Astrocyte of the spinal cord (primary cell): ENCODE measurements at regions not wholly inside any gene's neighbourhood (a gene's known extent, or its start where the extent isn't known, plus 50 kb on each side); places are given as distances from the start of the nearest gene placed in this dataset.

Experiments
- DNase-seq: peaks from one replicate; pipeline ENCODE4 v3.0.0; 2011; ENCODE audit warnings: low read depth, low spot score
- H3K4me3 ChIP-seq: 2 replicates; pipeline ENCODE4 v1.5.1; 2011; ENCODE audit warnings: low read depth, mild to moderate bottlenecking, low read length, moderate library complexity
- in situ Hi-C: cut with HindIII; loops from 2 replicates; pipeline ENCODE4 v1.10.0; 2017; ENCODE audit warnings: low sequenced_read_pairs
- TF ChIP-seq, protein P1 (sequence below): IDR thresholded peaks from 2 replicates; pipeline ENCODE4 v1.5.1; 2012; ENCODE audit warnings: low read depth, mild to moderate bottlenecking, low read length, inconsistent platforms

DNA sequence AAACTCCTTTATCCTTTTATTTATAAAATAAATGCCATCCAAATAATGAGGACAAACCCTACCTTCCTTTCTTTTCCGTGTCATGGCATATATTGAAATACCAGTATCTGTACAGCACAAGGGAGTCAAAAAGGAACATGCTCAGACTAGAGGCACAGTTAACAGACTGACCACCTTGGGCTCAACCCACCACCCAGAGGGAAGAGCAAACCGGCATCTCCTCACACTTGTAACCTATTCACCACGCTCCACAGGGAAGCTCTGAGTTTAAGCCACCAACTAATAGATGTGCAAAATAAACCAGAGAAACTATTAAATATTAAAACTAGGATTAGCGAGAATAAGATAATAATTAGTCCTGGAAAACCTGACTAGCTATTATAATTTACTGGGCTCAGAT lies 112.7 kb downstream of the SIPA1L2 start:
- TF ChIP-seq, protein P1, sequence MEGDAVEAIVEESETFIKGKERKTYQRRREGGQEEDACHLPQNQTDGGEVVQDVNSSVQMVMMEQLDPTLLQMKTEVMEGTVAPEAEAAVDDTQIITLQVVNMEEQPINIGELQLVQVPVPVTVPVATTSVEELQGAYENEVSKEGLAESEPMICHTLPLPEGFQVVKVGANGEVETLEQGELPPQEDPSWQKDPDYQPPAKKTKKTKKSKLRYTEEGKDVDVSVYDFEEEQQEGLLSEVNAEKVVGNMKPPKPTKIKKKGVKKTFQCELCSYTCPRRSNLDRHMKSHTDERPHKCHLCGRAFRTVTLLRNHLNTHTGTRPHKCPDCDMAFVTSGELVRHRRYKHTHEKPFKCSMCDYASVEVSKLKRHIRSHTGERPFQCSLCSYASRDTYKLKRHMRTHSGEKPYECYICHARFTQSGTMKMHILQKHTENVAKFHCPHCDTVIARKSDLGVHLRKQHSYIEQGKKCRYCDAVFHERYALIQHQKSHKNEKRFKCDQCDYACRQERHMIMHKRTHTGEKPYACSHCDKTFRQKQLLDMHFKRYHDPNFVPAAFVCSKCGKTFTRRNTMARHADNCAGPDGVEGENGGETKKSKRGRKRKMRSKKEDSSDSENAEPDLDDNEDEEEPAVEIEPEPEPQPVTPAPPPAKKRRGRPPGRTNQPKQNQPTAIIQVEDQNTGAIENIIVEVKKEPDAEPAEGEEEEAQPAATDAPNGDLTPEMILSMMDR = no peak
- DNase-seq = no peak
- no peak overlapping the region for H3K4me3 ChIP-seq
- in situ Hi-C loops = no loop called here

DNA sequence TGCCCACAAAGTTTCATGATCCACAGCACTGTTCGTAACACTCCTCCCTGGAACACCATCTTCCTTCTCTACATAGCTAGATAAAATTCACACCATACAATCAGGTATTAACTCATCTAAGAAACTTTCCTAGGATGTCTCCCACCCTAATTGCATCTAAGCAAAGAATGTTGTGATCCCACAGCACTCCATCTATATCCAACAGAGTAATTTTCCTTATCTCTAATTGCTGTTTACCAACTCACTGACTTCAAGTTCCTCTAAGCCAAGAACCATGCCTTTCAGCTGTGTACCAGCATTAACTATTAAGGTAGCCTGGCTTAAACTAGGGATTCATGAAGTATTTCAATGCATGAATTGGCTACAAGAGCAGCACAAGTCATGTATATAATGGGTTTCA lies 114.2 kb downstream of the SIPA1L2 start:
- TF ChIP-seq, protein P1 = no peak
- in situ Hi-C loops = no loop called here
- DNase-seq = no peak
- no peak overlapping the region for H3K4me3 ChIP-seq

DNA sequence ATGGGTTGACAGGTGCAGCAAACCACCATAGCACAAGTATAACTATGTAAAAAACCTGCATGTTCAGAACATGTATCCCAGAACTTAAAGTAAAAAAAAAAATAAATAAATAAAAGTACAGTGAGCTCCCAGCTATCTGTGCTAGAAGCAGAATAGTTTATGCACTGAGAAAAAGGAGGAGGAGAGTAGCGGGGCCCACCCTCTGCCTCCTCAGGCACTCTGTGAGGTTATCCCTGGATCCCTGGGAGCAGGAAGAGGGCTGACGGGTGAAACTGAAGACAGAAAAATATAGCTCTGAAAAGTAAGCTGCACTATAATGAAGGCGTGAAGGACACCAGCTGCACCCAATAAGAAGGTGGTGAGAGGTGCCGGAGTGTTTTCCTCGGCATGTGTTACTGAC lies 117.2 kb downstream of the SIPA1L2 start:
- H3K4me3 ChIP-seq = no peak overlapping the region
- in situ Hi-C loops = no loop called here
- TF ChIP-seq, protein P1 = no peak
- DNase-seq = no peak

DNA sequence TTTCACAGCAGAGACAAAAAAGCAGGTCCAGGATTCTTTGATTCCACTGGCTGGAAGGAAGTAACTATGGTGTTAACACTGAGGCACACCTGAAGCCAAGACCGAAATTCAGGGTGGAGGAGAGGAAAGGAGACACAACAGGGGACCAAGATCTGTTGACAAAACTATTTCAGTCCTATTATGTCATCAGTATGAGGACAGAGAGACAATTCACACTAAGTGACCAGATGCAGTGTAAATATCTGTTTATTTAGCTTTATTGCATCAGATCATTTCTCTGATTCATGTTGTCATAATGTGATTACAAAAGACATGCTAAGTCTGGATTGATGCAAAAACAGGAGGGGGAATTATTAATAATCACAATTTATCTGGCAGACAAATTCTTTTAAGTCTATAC lies 118.8 kb downstream of the SIPA1L2 start:
- no peak overlapping the region for H3K4me3 ChIP-seq
- in situ Hi-C loops = no loop called here
- DNase-seq = no peak
- TF ChIP-seq, protein P1 = no peak

DNA sequence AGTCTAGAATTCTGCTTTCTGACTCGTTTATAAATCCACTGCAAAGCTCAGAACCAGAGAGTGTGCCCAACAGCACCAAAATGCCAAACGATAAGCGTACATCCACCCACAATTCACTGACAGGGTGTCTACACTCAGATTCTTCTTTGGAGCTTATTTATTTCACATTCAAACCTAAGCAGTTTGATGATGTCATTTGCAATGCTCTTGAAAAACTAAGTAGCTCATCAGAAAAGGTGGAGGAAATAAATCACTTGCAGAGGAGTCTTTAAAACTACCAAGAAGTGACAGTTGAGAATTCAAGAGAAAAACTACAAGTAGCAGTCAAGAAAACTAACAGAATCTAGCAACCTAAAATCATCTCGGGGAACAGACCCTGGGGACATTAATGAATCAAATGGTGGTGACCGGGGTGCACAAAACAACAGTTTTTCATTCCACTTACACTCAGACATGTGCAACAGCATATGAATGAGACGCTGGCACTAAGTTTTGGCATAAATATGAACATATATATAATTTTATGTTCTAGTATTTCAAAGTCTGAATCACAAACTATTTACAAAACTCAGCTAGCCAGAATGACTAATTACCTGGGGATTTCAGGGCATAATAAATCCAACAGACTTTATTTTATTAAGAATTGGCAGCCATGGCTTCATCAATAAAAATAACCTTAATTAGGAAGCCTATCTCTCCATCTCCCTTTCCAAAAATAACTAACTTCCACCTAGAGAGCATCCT lies 119.4 kb downstream of the SIPA1L2 start:
- H3K4me3 ChIP-seq = no peak overlapping the region
- no peak for DNase-seq
- in situ Hi-C loops = no loop called here
- TF ChIP-seq, protein P1 = no peak

DNA sequence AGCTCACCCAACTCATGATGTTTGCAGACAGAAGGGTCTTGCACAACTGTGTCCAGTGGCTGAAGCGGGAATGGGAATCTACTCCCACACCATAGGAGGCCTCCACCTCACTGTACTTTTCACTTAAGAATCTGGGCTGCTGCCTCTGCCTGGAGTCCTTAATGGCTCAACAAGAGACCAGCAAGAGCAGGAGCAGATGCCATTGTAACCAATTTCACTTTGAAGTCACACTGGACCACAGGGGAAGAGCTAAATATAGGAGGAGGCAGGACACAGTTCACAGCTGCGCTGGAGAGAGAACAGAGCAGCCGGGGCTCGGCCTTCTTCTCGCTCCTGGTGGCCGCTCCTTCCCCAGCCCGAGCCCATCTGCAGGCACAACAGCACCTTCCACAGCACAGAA lies 120.4 kb downstream of the SIPA1L2 start:
- TF ChIP-seq, protein P1 = no peak
- peak; percentile 42 for DNase-seq
- no peak overlapping the region for H3K4me3 ChIP-seq
- in situ Hi-C loops = no loop called here
